GM23248 (cell line): ENCODE measurements at regions not wholly inside any gene's neighbourhood (a gene's known extent, or its start where the extent isn't known, plus 50 kb on each side); places are given as distances from the start of the nearest gene placed in this dataset.

Source experiments
- DNase-seq: peaks from one replicate; pipeline ENCODE4 v3.0.0-alpha.2; 2015
- H2AFZ ChIP-seq: fragments of 200-600 bp; sonication (generic); 2 replicates; pipeline ENCODE4 v1.6.1; 2016; ENCODE audit warnings: antibody characterized with exemption
- H3F3A ChIP-seq: fragments of 200-600 bp; sonication (generic); 2 replicates; pipeline ENCODE4 v1.6.1; 2016; ENCODE audit warnings: mild to moderate bottlenecking, antibody characterized with exemption, mixed run types; ENCODE audit not compliant: insufficient read depth
- H3K27ac ChIP-seq: fragments of 200-600 bp; sonication (generic); 2 replicates; pipeline ENCODE4 v1.5.1; 2016; ENCODE audit warnings: mild to moderate bottlenecking
- H3K27me3 ChIP-seq: fragments of 200-600 bp; sonication (generic); replicated peaks from 2 replicates; pipeline ENCODE4 v1.6.1; 2016; ENCODE audit warnings: mild to moderate bottlenecking; ENCODE audit not compliant: insufficient read depth
- H3K36me3 ChIP-seq: fragments of 200-600 bp; sonication (generic); 2 replicates; pipeline ENCODE4 v1.6.1; 2016; ENCODE audit warnings: low read depth, mild to moderate bottlenecking
- H3K4me1 ChIP-seq: fragments of 200-600 bp; sonication (generic); 2 replicates; pipeline ENCODE4 v1.6.1; 2016; ENCODE audit warnings: mild to moderate bottlenecking; ENCODE audit not compliant: insufficient read depth
- H3K4me2 ChIP-seq: fragments of 200-600 bp; sonication (generic); one replicate; pipeline ENCODE4 v1.6.1; 2016; ENCODE audit warnings: mild to moderate bottlenecking; ENCODE audit not compliant: unreplicated experiment
- H3K4me3 ChIP-seq: fragments of 200-600 bp; sonication (generic); 2 replicates; pipeline ENCODE4 v1.5.1; 2016; ENCODE audit warnings: mild to moderate bottlenecking
- H3K79me2 ChIP-seq: fragments of 200-600 bp; sonication (generic); 2 replicates; pipeline ENCODE4 v1.6.1; 2016; ENCODE audit warnings: mild to moderate bottlenecking; ENCODE audit not compliant: insufficient read depth
- H3K9ac ChIP-seq: fragments of 200-600 bp; sonication (generic); 2 replicates; pipeline ENCODE4 v1.6.1; 2016; ENCODE audit warnings: mild to moderate bottlenecking
- H3K9me2 ChIP-seq: fragments of 200-600 bp; sonication (generic); 2 replicates; pipeline ENCODE4 v1.6.1; 2016; ENCODE audit warnings: mixed run types, mild to moderate bottlenecking, moderate library complexity; ENCODE audit not compliant: insufficient read depth
- H3K9me3 ChIP-seq: fragments of 200-600 bp; sonication (generic); one replicate; pipeline ENCODE4 v1.6.1; 2017; ENCODE audit warnings: low read depth
- H4K20me1 ChIP-seq: fragments of 200-600 bp; sonication (generic); 2 replicates; pipeline ENCODE4 v1.6.0; 2016; ENCODE audit not compliant: insufficient read depth
- EZH2 ChIP-seq: fragments of 200-600 bp; sonication (generic); IDR thresholded peaks from 2 replicates; pipeline ENCODE4 v1.6.1; 2018; ENCODE audit warnings: antibody characterized with exemption, mild to moderate bottlenecking; ENCODE audit not compliant: insufficient read depth, poor library complexity, severe bottlenecking
- EZH2phosphoT487 ChIP-seq: fragments of 200-600 bp; sonication (generic); IDR thresholded peaks from 2 replicates; pipeline ENCODE4 v1.6.1; 2018; ENCODE audit warnings: antibody characterized with exemption, moderate library complexity, mild to moderate bottlenecking, low read depth; ENCODE audit not compliant: insufficient read depth
- WGBS, 2 experiments: methylation state at CpG; one replicate each; pipeline ENCODE4 v1.1.6; 2015 to 2017; ENCODE audit warnings: low lambda C conversion rate in 2 of 2, low coverage in 1 of 2; ENCODE audit errors: missing lambda C conversion rate in 2 of 2; 5-methylcytosine and 5-hydroxymethylcytosine counted together
- in situ Hi-C: fragments of 300-500 bp; cut with MboI; formaldehyde crosslinking; loops from 2 replicates; pipeline ENCODE4 v1.15.0; 2020

DNA sequence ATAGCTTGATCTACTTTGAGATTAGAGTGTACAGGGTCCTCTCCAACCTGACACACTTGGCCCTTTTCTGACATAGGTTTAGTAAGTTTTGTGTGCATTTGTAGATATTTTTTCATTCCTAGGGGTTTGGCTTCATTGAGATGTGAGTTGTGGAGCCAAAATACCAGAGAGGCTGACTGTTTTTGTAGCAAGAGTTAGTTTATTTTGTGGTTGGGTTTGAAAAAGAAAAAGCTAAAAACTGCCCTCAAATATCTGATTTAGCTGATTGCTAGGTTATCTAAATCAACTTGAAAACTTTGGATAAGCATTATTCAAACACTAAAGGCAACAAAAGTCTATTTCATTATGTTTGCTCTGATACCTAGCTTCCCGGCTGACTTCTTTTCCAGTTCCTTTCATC, 164.7 kb upstream of the CENPW start:
- H3K79me2 ChIP-seq: no peaks in the 10 kb centered on the region
- no peak overlapping the region for H3K4me2 ChIP-seq
- in situ Hi-C loops: no loop called here
- DNase-seq: no peak
- H4K20me1 ChIP-seq: no peaks in the 10 kb centered on the region
- 0 out of 2 replicates have a peak, but pooled peaks cover 2% of the 10 kb centered on the region for H3K4me1 ChIP-seq
- H3K36me3 ChIP-seq: no peaks in the 10 kb centered on the region
- H3K9me3 ChIP-seq: no peaks in the 10 kb centered on the region
- 0 out of 2 replicates have a peak, but pooled peaks cover 10% of the 10 kb centered on the region for H3K27me3 ChIP-seq
- no peak overlapping the region for H3K27ac ChIP-seq
- no peaks in the 10 kb centered on the region for H3F3A ChIP-seq
- no peaks in the 10 kb centered on the region for H3K9me2 ChIP-seq
- no peak overlapping the region for H2AFZ ChIP-seq
- WGBS, 2 experiments: 100% methylated on average over 1 of the region's 1 CpG
- TF ChIP-seq EZH2 (no peak), EZH2phosphoT487 (no peak)
- H3K4me3 ChIP-seq: no peak overlapping the region
- H3K9ac ChIP-seq: no peak overlapping the region

DNA sequence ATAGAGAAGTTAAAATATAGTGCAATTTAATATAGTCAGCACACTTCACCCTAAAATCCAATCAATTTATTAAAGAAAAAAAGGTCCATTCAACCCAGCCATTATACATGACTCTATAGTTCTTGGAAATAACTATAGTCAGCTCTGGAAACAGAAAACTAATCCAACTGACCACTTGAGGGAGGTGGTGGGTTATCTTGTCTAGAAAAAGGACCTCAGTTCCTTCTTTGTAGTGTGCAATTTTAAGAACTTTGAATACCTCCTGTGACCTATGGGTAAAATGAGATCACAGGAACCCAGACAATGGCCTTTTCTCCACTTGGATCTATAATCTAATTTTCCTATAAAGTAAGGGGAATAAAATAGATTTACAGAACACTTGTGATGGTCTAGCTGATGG, 163.6 kb upstream of the CENPW start:
- H3K79me2 ChIP-seq: no peaks in the 10 kb centered on the region
- peak; percentile 27 for DNase-seq
- H2AFZ ChIP-seq: no peak overlapping the region
- in situ Hi-C loops: no loop called here
- H3K9me2 ChIP-seq: no peaks in the 10 kb centered on the region
- peaks cover 5% of the 10 kb centered on the region; the same call in 1 of the 2 replicates for H3F3A ChIP-seq
- peaks cover 9% of the 10 kb centered on the region; the same call in 1 of the 2 replicates for H3K4me1 ChIP-seq
- no peak overlapping the region for H3K27ac ChIP-seq
- H3K4me3 ChIP-seq: no peak overlapping the region
- H3K9me3 ChIP-seq: no peaks in the 10 kb centered on the region
- H3K4me2 ChIP-seq: no peak overlapping the region
- H3K9ac ChIP-seq: no peak overlapping the region
- no peaks in the 10 kb centered on the region for H3K36me3 ChIP-seq
- H4K20me1 ChIP-seq: no peaks in the 10 kb centered on the region
- 0 out of 2 replicates have a peak, but pooled peaks cover 10% of the 10 kb centered on the region for H3K27me3 ChIP-seq
- no peak for TF ChIP-seq EZH2phosphoT487
- TF ChIP-seq EZH2: no peak

DNA sequence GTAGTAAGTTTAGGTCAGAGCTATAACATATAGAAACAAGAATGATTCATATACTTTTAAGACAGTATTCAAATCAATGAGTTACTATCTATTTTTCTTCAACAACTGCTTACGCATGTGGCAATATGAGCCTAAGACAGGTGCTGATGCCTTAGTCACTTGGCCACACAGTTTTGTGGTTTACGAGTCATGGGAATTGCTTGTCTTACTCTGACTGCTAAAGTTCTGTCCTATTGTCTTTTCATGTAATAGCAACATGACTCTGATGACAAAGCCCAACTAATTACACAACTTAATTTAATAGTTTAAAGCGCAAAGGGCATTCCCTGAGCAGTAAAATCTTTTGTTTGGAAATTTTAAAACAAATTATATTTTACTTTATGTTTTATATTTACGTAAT, 159.3 kb upstream of the CENPW start:
- peaks cover 10% of the 10 kb centered on the region; the same call in 1 of the 2 replicates for H3K4me1 ChIP-seq
- no peaks in the 10 kb centered on the region for H3K9me2 ChIP-seq
- no peaks in the 10 kb centered on the region for H3K79me2 ChIP-seq
- no peak overlapping the region for H2AFZ ChIP-seq
- no peaks in the 10 kb centered on the region for H3K9me3 ChIP-seq
- H3F3A ChIP-seq: peaks cover 7% of the 10 kb centered on the region; the same call in 1 of the 2 replicates
- H3K9ac ChIP-seq: no peak overlapping the region
- H3K27ac ChIP-seq: no peak overlapping the region
- peak overlapping the region; percentile 10 for H3K4me2 ChIP-seq
- WGBS, 2 experiments: 4 to 9% methylated on average over 4 of the region's 4 CpGs
- H3K27me3 ChIP-seq: peaks cover 18% of the 10 kb centered on the region; the same call in 1 of the 2 replicates
- TF ChIP-seq EZH2 (no peak), EZH2phosphoT487 (peak; percentile 78; the same call in 1 of the 2 replicates)
- peak; percentile 89 for DNase-seq
- H3K36me3 ChIP-seq: no peaks in the 10 kb centered on the region
- in situ Hi-C loops: no loop called here
- H3K4me3 ChIP-seq: no peak overlapping the region
- H4K20me1 ChIP-seq: no peaks in the 10 kb centered on the region

DNA sequence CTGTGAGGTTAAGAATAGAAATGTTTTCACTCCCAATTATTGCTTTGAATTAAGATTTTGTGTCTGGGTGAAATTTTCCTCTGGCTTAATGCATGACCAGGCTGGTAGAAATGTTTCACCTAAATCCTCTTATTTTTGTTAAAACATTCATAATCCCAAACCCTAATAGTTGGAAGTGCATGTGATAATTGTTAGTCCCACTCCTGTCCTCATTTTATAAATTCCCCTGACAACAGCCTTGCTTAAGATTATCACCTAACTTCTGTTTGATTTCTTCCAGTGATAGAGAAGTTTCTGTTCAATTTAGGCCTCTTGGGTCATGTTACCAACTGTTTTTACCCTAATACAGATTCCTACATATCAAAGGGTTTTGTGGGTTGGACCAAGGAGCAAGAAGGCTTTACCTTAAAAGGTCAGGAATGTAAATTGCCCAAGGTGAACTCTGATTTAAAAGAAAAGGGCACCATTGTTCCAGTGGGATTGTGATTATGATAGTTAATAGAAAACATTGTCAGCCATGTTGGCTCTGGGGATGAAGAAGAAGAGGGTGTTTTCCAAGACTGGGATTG, 158.7 kb upstream of the CENPW start:
- no peak overlapping the region for H2AFZ ChIP-seq

DNA sequence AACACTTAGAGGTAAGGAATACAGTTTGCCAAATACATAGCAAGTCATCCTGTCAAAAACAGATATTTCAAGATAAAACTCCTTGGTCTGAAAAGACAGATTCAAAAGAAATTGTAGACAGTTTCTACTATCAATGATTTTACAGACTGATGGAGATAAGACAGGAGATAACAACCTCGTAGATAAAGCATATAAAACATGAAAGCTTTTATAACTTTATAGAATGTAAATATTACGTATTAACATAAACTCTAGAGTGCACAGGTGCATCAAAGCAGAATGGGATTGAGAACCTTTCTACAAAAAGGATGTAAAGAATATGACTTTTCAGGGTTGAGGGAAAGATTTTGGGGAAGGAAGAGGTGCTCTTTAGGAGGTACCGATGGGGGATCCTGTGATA, 158.0 kb upstream of the CENPW start:
- no peak overlapping the region for H3K27ac ChIP-seq
- H4K20me1 ChIP-seq: no peaks in the 10 kb centered on the region
- DNase-seq: no peak
- no peak overlapping the region for H2AFZ ChIP-seq
- WGBS, 2 experiments: 92 to 95% methylated on average over 3 of the region's 3 CpGs
- H3K27me3 ChIP-seq: peaks cover 18% of the 10 kb centered on the region; the same call in 1 of the 2 replicates
- H3K9me3 ChIP-seq: no peaks in the 10 kb centered on the region
- TF ChIP-seq EZH2phosphoT487 (no peak), EZH2 (no peak)
- H3K4me2 ChIP-seq: no peak overlapping the region
- H3K9ac ChIP-seq: no peak overlapping the region
- in situ Hi-C loops: no loop called here
- no peak overlapping the region for H3K4me3 ChIP-seq
- no peaks in the 10 kb centered on the region for H3K9me2 ChIP-seq
- H3K79me2 ChIP-seq: no peaks in the 10 kb centered on the region
- peaks cover 7% of the 10 kb centered on the region; the same call in 1 of the 2 replicates for H3F3A ChIP-seq
- H3K4me1 ChIP-seq: peaks cover 10% of the 10 kb centered on the region; the same call in 1 of the 2 replicates
- no peaks in the 10 kb centered on the region for H3K36me3 ChIP-seq

More for the DNA sequence above, 158.7 kb upstream of the CENPW start:
- peak overlapping the region; percentile 10 for H3K4me2 ChIP-seq
- peaks cover 18% of the 10 kb centered on the region; the same call in 1 of the 2 replicates for H3K27me3 ChIP-seq
- DNase-seq: no peak
- H3K4me1 ChIP-seq: peaks cover 10% of the 10 kb centered on the region; the same call in 1 of the 2 replicates
- TF ChIP-seq EZH2phosphoT487: no peak
- no peak for TF ChIP-seq EZH2
- H3K36me3 ChIP-seq: no peaks in the 10 kb centered on the region
- no peaks in the 10 kb centered on the region for H4K20me1 ChIP-seq
- H3K9ac ChIP-seq: no peak overlapping the region
- H3K27ac ChIP-seq: no peak overlapping the region
- no peaks in the 10 kb centered on the region for H3K79me2 ChIP-seq
- H3K9me2 ChIP-seq: no peaks in the 10 kb centered on the region
- in situ Hi-C loops: no loop called here
- H3K4me3 ChIP-seq: no peak overlapping the region
- peaks cover 7% of the 10 kb centered on the region; the same call in 1 of the 2 replicates for H3F3A ChIP-seq
- no peaks in the 10 kb centered on the region for H3K9me3 ChIP-seq
